Heart right ventricle (tissue), 16 donors: ENCODE measurements at regions not wholly inside any gene's neighbourhood (a gene's known extent, or its start where the extent isn't known, plus 50 kb on each side); places are given as distances from the start of the nearest gene placed in this dataset.
"Not testable (repeated sequence)": the region's sequence is repeated elsewhere in the genome, so short reads cannot be mapped to it uniquely, and the experiment has no call there.

ENCODE experiments used
- ATAC-seq, 8 donors: fragments of 200-7000 bp; cut with Tn5 transposase; one replicate each; pipeline ENCODE4 v1.9.1; 2020; ENCODE audit warnings: mild to moderate bottlenecking in 8 of 8, moderate library complexity in 8 of 8, moderate number of reproducible peaks in 1 of 8
- DNase-seq, 2 donors: peaks; one replicate each; pipeline ENCODE4 v3.0.0-alpha.2; 2020
- H3K27ac ChIP-seq, 10 donors: fragments of 200-600 bp; sonication (generic) in 2 of 10; one replicate each; pipeline versions ENCODE4 v1.5.0 to v1.8.0; 2020 to 2022; ENCODE audit warnings: mild to moderate bottlenecking in 3 of 10
- H3K27me3 ChIP-seq, 7 donors: fragments of 200-600 bp; one replicate each; pipeline ENCODE4 v1.8.0; 2021 to 2022; ENCODE audit warnings: mild to moderate bottlenecking in 2 of 7
- H3K36me3 ChIP-seq, 9 donors: fragments of 200-600 bp; sonication (generic) in 1 of 9; one replicate each; pipeline versions ENCODE4 v1.5.0 to v1.8.0; 2020 to 2022; ENCODE audit warnings: mild to moderate bottlenecking in 2 of 9
- H3K4me1 ChIP-seq, 9 donors: fragments of 200-600 bp; sonication (generic) in 1 of 9; one replicate each; pipeline versions ENCODE4 v1.5.0 to v1.8.0; 2020 to 2022; ENCODE audit warnings: mild to moderate bottlenecking in 4 of 9
- H3K4me3 ChIP-seq, 10 donors: fragments of 200-600 bp; sonication (generic) in 2 of 10; one replicate each; pipeline versions ENCODE4 v1.5.0 to v1.8.0; 2020 to 2022; ENCODE audit warnings: mild to moderate bottlenecking in 7 of 10, moderate library complexity in 2 of 10
- H3K9me3 ChIP-seq, 11 donors: fragments of 200-600 bp in 10 of 11; sonication (generic) in 2 of 11; one replicate each; pipeline versions ENCODE4 v1.5.0 to v1.8.0; 2013 to 2022; ENCODE audit warnings: mild to moderate bottlenecking in 2 of 11, control low read depth in 1 of 11, moderate library complexity in 1 of 11
- WGBS, 2 donors: extraction: QIAGEN DNeasy Blood & Tissue Kit; methylation state at CpG; one replicate each; pipeline ENCODE4 v1.1.7; 2013; ENCODE audit warnings: inconsistent platforms in 1 of 2; 5-methylcytosine and 5-hydroxymethylcytosine counted together
- intact Hi-C, 10 donors: fragments of 100-400 bp; cut with DNase I; formaldehyde crosslinking; loops; one replicate each; pipeline versions ENCODE4 v1.11.1 to v1.14.2; 2022
- donor health status: Arrhythmogenic right ventricular cardiomyopathy.
- donor health status: ischemic (EF 13 %, LVEDD 7.1; RV severe dilation, severe dysfunction).
- donor health status: healthy with polysubstance abuse.
- donor health status: DM: no; HTN: yes; CAD: no.
- donor health status: DM: no; HTN: no; CAD: no.
- donor health status: ischemic (EF 25% LVEDD 6.9; RV normal size, moderate dysfunction).
- donor health status: ischemic (EF 25% LVEDD 5.7; RV mildly dilated, moderate dysfunction).
- donor health status: healthy.
- donor health status: DM: yes; HTN: yes; CAD: no.
- donor health status: Ischemic cardiomyopathy.
- donor health status: ischemic (EF 35%, LVEDD 5.7; RV mildly dilated, moderate dysfunction).
- donor health status: nonischemic (EF 11% LVEDD 7.7; RV severe dilation, severe dysfunction).
- donor health status: DM: yes; HTN: yes; CAD: no.
- donor health status: PGD.
- donor health status: ischemic (EF 29% LVEDD 5.4; RV normal size, mild dysfunction).
- donor health status: nonischemic (EF 23%, LVEDD 6.1; RV moderate dilation, normal function).

DNA sequence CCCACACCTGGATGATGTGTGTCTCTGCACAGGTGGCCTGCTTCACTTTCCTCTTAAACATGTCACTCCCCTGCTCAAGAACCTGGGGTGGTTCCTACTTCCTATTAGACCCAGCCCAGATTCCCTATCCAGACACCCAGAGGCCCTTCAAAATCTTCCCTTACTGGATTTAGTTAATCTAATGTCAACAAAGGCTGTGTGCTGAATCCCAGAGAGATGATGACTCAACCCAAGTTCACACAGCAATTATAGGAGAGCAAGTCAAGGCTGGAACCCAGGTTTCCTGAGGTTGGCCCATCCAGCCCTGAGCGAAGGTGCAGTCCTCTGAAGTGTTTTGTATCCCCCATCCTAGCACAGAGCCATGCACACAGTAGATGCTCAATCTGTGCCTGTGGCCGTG is 230.5 kb upstream of the POTEB2 start:
- H3K9me3 ChIP-seq, H3K36me3 ChIP-seq, ATAC-seq, intact Hi-C loops, H3K27me3 ChIP-seq, H3K27ac ChIP-seq, DNase-seq, H3K4me3 ChIP-seq, H3K4me1 ChIP-seq: not testable (repeated sequence)
- WGBS, 2 donors: no CpG with 5 or more reads among the region's 2 CpGs

DNA sequence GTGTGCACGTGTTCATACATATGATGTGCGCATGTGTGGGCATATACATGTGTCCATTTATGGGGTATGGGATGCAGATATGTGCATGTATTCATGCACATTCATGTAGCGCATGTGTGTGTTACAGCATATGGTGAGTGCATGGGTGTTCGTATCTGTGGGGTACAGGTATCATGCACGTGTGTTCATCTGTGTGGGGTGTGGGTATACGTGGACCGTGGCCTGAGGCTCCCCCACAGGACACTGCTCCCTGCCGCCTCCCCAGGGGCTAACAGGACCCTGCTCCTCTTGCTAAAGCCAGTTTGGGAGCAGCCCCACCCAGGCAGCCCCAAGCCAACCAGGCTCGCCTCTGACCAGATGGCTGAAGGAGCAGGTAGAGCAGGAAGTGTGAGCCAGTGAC is 213.4 kb upstream of the POTEB2 start:
- H3K4me1 ChIP-seq, DNase-seq, H3K27ac ChIP-seq, H3K27me3 ChIP-seq, H3K9me3 ChIP-seq, H3K4me3 ChIP-seq, intact Hi-C loops, H3K36me3 ChIP-seq: not testable (repeated sequence)
- peak in 2 of 8 donors; percentile 37 to 53 for ATAC-seq
- WGBS, 2 donors: no CpG with 5 or more reads among the region's 9 CpGs

DNA sequence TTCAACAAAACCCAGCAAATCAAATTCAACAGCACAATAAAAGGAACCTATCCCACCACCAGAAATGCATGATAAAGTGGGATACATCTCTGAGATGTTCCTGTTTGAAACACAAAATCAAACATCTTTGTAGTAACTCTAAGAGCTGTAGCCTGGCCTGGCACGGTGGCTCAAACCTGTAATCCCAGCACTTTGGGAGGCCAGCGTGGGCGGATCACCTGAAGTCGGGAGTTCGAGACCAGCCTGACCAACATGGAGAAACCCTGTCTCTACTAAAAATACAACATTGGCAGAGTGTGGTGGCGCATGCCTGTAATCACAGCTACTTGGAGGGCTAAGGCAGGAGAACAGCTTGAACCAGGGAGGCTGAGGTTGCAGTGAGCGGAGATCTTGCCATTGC is 202.8 kb upstream of the POTEB2 start:
- H3K36me3 ChIP-seq, intact Hi-C loops, H3K27ac ChIP-seq, ATAC-seq, H3K4me1 ChIP-seq, H3K4me3 ChIP-seq, H3K27me3 ChIP-seq, H3K9me3 ChIP-seq, DNase-seq: not testable (repeated sequence)
- WGBS, 2 donors: 67 to 80% methylated on average over 6 to 7 of the region's 7 CpGs

DNA sequence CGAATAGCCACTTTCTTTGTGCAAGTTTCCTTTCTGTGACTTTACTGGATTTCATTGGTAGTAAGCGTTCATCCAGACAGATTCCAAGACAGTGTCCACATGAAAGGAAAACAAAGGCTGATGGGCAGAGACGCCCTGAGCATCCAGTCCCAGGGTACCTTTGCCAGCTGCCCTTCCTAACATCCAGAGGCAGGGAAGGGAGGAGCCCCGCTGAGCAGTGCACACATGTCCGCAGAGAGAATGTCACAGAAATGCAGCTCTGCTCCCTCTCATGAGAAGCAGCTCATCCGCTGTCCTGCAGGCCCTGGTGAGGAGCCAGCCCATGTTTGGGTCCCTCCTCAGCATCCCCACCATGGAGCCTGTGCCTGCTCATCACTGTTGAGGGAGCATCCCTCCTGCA is 197.4 kb upstream of the POTEB2 start:
- H3K36me3 ChIP-seq, H3K9me3 ChIP-seq, H3K4me1 ChIP-seq, H3K27ac ChIP-seq, DNase-seq, H3K4me3 ChIP-seq, H3K27me3 ChIP-seq, intact Hi-C loops: not testable (repeated sequence)
- 56 to 57% methylated on average over 6 of the region's 6 CpGs for WGBS, 2 donors
- peak in 2 of 8 donors; percentile 18 to 27 for ATAC-seq

DNA sequence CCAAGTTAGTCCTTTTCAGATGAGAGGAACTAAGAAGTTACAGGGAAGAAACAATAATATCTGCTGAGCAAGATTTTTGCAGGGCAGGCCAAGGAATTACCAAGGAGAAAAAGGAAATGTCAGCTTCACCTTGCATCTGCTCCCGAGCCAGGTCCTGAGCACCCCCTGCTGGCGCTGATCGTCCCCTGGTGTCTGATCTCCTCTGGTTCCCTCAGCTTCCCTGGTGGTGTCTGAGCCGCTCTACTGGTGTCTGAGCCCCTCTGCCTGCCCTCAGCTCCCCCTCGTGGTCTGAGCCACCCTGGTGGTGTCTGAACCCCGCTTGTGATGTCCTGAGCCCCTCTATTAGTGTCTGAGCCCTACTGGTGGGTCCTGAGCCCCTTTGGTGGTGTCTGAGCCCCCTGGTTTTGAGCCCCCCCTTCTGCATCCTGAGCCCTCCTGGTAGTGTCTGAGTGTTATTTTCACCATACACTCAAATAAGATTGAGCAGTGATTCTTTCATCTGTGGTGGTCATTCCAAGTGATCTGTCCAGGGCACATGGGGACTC is 196.6 kb upstream of the POTEB2 start:
- H3K27ac ChIP-seq, H3K4me3 ChIP-seq, DNase-seq, H3K9me3 ChIP-seq, H3K4me1 ChIP-seq, H3K36me3 ChIP-seq, intact Hi-C loops, H3K27me3 ChIP-seq: not testable (repeated sequence)
- WGBS, 2 donors: 30 to 75% methylated on average over 2 to 3 of the region's 6 CpGs
- ATAC-seq: peak in 2 of 8 donors; percentile 13 to 23

DNA sequence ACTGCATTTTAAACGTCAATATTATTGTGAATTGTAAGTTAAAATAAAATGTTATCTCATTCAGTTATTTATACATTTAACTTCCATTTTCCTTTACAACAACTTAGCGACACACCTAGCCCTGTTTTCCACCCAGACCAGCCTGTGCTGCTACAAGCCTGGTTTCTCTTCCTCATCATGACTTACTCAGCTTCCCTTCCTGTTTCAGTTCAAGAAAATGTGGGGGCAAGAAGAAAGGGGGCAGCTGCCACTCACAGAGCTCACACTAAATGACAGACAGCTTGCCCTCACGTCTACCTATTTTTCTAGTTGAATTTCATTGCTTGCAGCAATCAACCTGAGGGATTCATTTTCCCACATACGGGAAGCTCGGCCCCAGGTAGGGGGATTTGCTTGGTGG is 185.8 kb upstream of the POTEB2 start:
- WGBS, 2 donors: no CpG with 5 or more reads among the region's 5 CpGs
- H3K4me1 ChIP-seq, H3K9me3 ChIP-seq, H3K27ac ChIP-seq, H3K27me3 ChIP-seq, intact Hi-C loops, ATAC-seq, H3K4me3 ChIP-seq, H3K36me3 ChIP-seq, DNase-seq: not testable (repeated sequence)

DNA sequence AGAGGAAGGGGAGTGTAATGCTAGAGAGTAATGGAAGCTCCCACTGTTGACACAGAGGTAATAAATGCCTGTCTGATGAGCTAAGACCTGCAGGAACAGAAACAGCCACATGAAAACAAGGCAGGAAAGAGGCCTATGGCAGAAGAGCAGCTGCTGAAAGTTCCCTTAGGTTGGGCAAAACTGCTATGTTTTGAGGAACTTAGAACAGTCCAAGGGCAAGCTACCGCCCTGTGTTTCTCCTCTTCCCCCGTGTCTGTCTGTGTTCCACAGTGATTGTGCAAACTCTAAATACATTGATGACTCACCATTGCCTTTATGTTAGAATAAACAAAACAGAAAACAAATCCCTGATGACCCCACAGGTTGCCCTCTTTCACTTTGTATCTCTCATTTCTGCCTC is 165.6 kb upstream of the POTEB2 start:
- no CpG with 5 or more reads among the region's 2 CpGs for WGBS, 2 donors
- H3K36me3 ChIP-seq, intact Hi-C loops, H3K27me3 ChIP-seq, DNase-seq, H3K9me3 ChIP-seq, H3K27ac ChIP-seq, H3K4me1 ChIP-seq, H3K4me3 ChIP-seq: not testable (repeated sequence)
- ATAC-seq: peak in 2 of 8 donors; percentile 21 to 29

DNA sequence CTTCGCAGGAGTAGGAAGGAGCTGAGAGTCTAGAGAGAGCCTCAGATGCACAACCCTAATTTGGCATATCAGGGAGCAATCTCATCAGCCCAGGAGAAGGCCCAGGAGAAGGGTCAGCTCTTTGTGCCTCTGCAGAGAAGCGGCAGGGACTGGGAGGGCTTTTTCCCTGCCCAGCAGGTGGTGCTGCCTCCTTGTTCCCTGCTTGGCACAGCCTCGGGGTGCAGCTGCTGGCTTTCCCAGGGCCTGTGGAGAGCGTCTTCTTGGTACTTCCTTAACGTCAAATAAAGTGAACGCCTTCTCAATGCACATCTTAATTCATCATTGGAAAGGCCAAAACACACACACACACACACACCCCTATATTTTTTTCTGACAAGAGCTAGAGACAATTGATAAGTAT is 162.9 kb upstream of the POTEB2 start:
- H3K9me3 ChIP-seq, H3K27ac ChIP-seq, H3K4me3 ChIP-seq, ATAC-seq, intact Hi-C loops, H3K27me3 ChIP-seq, DNase-seq, H3K4me1 ChIP-seq, H3K36me3 ChIP-seq: not testable (repeated sequence)
- WGBS, 2 donors: no CpG with 5 or more reads among the region's 6 CpGs

DNA sequence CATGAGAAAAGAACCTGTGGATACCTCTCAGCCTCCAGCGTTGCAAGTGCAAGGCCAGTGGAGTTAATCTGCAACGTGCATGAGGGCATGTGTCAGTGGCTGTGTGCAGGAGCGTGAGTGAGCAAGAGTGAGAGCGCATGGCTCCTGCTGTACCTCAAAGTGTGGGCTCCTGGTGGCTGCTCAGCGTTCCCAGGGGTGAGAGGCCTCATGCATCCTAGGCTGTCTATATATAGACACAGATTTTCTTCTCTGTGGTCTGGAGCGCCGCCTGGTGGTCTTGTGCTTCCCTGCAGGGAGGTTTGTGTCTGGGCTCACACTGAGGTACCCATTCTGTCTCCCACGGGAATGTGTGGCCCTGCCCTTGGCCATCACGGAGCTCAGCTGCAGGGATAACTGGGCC is 161.8 kb upstream of the POTEB2 start:
- H3K4me1 ChIP-seq, H3K36me3 ChIP-seq, H3K27me3 ChIP-seq, intact Hi-C loops, H3K9me3 ChIP-seq, DNase-seq, H3K4me3 ChIP-seq, H3K27ac ChIP-seq: not testable (repeated sequence)
- ATAC-seq: peak in 6 of 8 donors; percentile 65 to 77 (median 72)
- WGBS, 2 donors: 62 to 68% methylated on average over 3 of the region's 9 CpGs

DNA sequence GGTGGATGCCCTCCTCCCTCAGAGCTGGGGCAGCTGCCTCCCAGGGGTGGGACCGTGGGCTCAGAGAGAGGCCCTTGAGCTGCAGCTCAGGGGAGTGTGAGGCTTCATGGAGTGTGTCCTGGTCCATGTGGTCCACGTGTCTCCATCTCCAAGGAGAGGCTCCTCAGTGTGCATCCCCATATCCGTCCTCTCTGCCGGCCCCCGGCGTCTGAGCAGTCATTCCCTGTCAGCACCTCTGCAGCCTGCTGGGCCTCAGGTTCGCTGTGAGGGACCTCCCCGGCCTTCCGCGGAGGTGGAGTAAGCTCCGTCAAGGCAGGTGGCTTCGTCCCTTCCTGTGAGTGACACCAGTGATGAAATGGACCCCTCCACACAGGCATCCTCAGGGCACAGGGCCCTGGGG is 160.7 kb upstream of the POTEB2 start:
- H3K9me3 ChIP-seq, ATAC-seq, DNase-seq, H3K36me3 ChIP-seq, H3K4me1 ChIP-seq, H3K4me3 ChIP-seq, H3K27ac ChIP-seq, H3K27me3 ChIP-seq, intact Hi-C loops: not testable (repeated sequence)
- 84 to 90% methylated on average over 6 to 7 of the region's 12 CpGs for whole genome bisulfite sequencing, 2 donors

DNA sequence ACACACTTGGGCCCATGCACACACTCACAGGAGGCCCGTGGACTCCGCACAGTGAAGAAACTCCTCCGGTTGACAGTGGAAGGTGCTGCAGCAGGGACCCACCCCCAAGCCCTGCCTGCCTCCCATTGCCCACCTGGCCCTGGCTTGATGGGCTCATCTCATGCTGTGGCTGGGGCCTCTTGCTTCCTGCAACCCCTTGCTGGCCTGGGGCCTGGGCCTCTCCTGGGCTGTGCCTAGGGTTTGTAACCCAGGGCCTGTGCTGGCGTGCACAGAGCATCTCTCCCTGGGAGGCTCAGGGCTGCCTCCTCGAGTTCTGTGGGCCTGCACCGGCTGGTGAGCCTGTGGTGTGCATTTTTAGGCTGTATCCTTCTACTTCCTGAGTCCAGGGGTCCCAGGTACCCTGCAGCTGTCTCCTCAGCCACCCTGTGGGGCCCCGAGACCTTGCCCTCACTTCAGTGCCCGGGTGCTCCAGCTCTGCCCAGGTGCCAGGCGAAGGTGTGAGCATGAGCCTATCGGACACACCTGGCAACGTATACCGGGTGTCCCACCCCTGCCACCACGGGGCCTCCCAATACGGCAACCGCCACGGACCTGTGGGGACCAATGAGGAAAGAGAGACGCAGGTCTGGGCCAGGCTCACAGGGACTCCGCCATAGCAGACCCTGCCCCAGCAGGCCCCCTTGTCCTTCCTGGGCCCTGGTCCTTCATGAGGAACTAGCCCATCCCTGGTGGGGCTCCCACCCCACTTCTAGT is 158.3 kb upstream of the POTEB2 start:
- 80 to 85% methylated on average over 13 to 16 of the region's 18 CpGs for WGBS, 2 donors

DNA sequence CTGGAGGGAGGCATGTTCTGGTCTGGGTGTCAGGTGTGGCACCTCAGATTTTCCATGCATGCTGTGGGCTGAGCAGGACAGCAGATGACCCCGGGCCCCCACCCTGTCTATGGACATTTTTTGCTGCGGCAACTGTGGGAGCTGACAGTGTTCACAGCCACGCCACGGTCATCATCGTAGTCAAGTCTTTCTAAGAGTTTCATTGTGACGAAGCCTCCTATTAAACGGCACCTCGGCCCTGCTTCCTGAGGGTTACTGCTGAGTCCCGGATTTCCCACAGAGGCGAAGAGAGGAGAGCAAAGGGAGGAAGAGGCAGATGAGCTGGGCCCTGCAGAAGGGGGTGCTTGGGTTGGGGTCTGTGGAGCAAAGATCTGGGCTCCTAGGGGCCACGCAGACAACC is 152.1 kb upstream of the POTEB2 start:
- ATAC-seq, DNase-seq, H3K27me3 ChIP-seq, H3K27ac ChIP-seq, H3K36me3 ChIP-seq, H3K4me1 ChIP-seq, intact Hi-C loops, H3K9me3 ChIP-seq, H3K4me3 ChIP-seq: not testable (repeated sequence)
- WGBS, 2 donors: 85 to 91% methylated on average over 7 to 8 of the region's 11 CpGs

More for the DNA sequence above, 158.3 kb upstream of the POTEB2 start:
- H3K9me3 ChIP-seq, H3K4me3 ChIP-seq, H3K27ac ChIP-seq, intact Hi-C loops, H3K4me1 ChIP-seq, H3K27me3 ChIP-seq, H3K36me3 ChIP-seq, DNase-seq: not testable (repeated sequence)
- peak in 1 of 8 donors; percentile 52 for ATAC-seq
